DMS153 treated with DMSO at 0.1 percent for 48 hours (cell line): ENCODE measurements at regions not wholly inside any gene's neighbourhood (a gene's known extent, or its start where the extent isn't known, plus 50 kb on each side); places are given as distances from the start of the nearest gene placed in this dataset.

Source experiments
- DNase-seq: peaks from one replicate; lab custom pipeline; 2025; ENCODE audit not compliant: unreplicated experiment; lab: John Stamatoyannopoulos, UW

- no peak for DNase-seq
Measured at GRCh38 chr18:61729322-61729721, 163.5 kb downstream of the RNF152 start.

- DNase-seq, result no peak
Measured at GRCh38 chr18:61727241-61728193, 165.3 kb downstream of the RNF152 start.

GRCh38 chr18:61724532-61724931 lies 168.3 kb downstream of the RNF152 start:
- no peak for DNase-seq

GRCh38 chr18:61722247-61722646 lies 170.6 kb downstream of the RNF152 start:
- no peak for DNase-seq

- DNase-seq, result no peak
Measured at GRCh38 chr18:61720496-61720895, 172.3 kb downstream of the RNF152 start.

GRCh38 chr18:61719671-61720070 lies 173.1 kb downstream of the RNF152 start:
- no peak for DNase-seq

GRCh38 chr18:61718944-61719343 lies 173.9 kb downstream of the RNF152 start:
- DNase-seq, result no peak

- DNase-seq, result no peak
Measured at GRCh38 chr18:61714421-61714820, 178.4 kb downstream of the RNF152 start.

- no peak for DNase-seq
Measured at GRCh38 chr18:61713502-61713901, 179.3 kb downstream of the RNF152 start.

GRCh38 chr18:61710082-61710620 lies 182.7 kb downstream of the RNF152 start:
- no peak for DNase-seq

- no peak for DNase-seq
Measured at GRCh38 chr18:61706276-61706915, 186.4 kb downstream of the RNF152 start.

GRCh38 chr18:61703508-61703907 lies 189.3 kb downstream of the RNF152 start:
- DNase-seq, result no peak

GRCh38 chr18:61702007-61702406 lies 190.8 kb downstream of the RNF152 start:
- no peak for DNase-seq

- no peak for DNase-seq
Measured at GRCh38 chr18:61699397-61700110, 193.3 kb downstream of the RNF152 start.

GRCh38 chr18:61697306-61697909 lies 195.4 kb downstream of the RNF152 start:
- no peak for DNase-seq

GRCh38 chr18:61694236-61694635 lies 198.6 kb downstream of the RNF152 start:
- DNase-seq, result no peak

- no peak for DNase-seq
Measured at GRCh38 chr18:61690418-61691138, 202.2 kb downstream of the RNF152 start.

GRCh38 chr18:61687317-61687716 lies 205.5 kb downstream of the RNF152 start:
- no peak for DNase-seq

GRCh38 chr18:61683856-61684255 lies 209.0 kb downstream of the RNF152 start:
- DNase-seq, result no peak

- no peak for DNase-seq
Measured at GRCh38 chr18:61681065-61681464, 211.7 kb downstream of the RNF152 start.
